Epithelial cell of esophagus (primary cell): ENCODE measurements at regions not wholly inside any gene's neighbourhood (a gene's known extent, or its start where the extent isn't known, plus 50 kb on each side); places are given as distances from the start of the nearest gene placed in this dataset.
"Not testable (repeated sequence)": the region's sequence is repeated elsewhere in the genome, so short reads cannot be mapped to it uniquely, and the experiment has no call there.

ENCODE experiments used
- DNase-seq: peaks from one replicate; pipeline ENCODE4 v3.0.0; 2010; ENCODE audit warnings: low read depth
- H3K4me3 ChIP-seq: 2 replicates; pipeline ENCODE4 v1.5.1; 2011; ENCODE audit warnings: mild to moderate bottlenecking, low read length, control low read depth
- TF ChIP-seq, protein P1 (sequence below): IDR thresholded peaks from 2 replicates; pipeline ENCODE4 v1.5.1; 2011; ENCODE audit warnings: low read depth, mild to moderate bottlenecking, low read length, control low read depth, inconsistent platforms; ENCODE audit not compliant: insufficient read depth; ENCODE audit errors: missing control alignments

DNA sequence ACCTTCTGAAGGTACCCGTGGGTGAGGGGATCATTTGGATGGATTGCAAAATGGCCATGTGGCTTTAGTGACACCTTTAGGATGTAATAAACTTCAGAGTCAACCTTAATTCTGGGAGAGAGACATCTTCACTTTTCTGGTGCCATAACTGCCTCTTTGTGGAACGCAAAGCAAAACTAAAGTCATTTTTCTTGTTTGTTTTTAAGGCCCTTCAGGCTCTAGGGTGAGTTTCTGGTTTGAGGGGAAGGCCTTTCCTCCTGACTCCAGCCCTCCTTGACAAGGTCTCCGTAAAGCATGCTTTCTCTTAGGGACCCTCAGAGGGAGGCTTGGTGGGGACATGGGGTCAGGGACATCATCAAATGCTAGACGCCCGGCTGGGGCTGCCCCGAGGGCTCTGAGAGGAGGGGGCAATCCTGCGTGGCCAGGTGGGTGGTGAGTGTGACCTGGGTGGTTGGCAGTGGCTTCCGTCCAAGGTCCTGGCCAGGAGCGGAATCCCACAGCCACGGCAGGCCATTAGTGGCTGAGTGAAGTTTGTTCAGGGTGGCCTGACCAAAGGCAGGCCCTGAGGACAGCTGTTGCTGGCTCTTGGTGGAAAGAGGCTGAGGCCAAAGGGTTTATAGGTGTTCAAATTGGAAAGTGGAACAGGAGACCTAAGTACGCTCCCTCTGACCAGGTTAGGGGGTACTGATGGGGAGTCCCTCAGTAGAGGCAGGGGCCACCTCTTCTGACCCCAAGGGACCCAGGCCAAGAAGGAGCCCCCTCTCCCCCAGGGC lies 112.2 kb downstream of the METRNL start:
- no peak for DNase-seq
- TF ChIP-seq, protein P1, sequence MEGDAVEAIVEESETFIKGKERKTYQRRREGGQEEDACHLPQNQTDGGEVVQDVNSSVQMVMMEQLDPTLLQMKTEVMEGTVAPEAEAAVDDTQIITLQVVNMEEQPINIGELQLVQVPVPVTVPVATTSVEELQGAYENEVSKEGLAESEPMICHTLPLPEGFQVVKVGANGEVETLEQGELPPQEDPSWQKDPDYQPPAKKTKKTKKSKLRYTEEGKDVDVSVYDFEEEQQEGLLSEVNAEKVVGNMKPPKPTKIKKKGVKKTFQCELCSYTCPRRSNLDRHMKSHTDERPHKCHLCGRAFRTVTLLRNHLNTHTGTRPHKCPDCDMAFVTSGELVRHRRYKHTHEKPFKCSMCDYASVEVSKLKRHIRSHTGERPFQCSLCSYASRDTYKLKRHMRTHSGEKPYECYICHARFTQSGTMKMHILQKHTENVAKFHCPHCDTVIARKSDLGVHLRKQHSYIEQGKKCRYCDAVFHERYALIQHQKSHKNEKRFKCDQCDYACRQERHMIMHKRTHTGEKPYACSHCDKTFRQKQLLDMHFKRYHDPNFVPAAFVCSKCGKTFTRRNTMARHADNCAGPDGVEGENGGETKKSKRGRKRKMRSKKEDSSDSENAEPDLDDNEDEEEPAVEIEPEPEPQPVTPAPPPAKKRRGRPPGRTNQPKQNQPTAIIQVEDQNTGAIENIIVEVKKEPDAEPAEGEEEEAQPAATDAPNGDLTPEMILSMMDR, result no peak

DNA sequence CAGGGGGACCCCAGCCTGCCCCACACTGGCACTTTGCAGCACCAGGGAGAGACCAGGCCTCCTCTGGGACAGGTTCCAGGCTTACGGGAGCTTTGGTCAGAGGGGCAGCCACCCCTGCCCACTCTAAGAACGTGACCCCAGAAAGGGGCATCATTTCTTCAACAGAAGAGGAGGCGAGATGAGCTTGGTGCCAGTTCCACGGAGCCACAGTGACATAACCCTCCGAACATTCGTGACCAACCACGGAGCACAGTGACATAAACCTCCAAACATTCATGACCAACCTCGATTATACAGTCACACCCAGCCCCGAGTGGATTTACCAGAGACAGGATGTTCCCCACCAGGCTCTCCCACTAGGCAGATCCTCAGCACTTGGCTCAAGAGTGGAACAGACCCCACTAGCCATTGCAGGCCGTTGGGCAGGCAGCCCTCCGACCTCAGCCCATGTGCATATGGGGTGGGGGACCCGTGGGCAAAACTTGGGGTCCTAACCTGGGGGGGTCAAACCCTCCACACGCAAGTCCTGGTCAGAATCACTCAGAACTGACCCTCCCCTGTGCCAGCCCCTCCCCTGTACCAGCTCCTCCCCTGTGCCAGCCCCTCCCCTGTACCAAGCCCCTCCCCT lies 112.9 kb downstream of the METRNL start:
- TF ChIP-seq, protein P1, result no peak
- no peak overlapping the region for H3K4me3 ChIP-seq
- no peak for DNase-seq

More for the DNA sequence above, 112.2 kb downstream of the METRNL start:
- H3K4me3 ChIP-seq, result no peak overlapping the region

DNA sequence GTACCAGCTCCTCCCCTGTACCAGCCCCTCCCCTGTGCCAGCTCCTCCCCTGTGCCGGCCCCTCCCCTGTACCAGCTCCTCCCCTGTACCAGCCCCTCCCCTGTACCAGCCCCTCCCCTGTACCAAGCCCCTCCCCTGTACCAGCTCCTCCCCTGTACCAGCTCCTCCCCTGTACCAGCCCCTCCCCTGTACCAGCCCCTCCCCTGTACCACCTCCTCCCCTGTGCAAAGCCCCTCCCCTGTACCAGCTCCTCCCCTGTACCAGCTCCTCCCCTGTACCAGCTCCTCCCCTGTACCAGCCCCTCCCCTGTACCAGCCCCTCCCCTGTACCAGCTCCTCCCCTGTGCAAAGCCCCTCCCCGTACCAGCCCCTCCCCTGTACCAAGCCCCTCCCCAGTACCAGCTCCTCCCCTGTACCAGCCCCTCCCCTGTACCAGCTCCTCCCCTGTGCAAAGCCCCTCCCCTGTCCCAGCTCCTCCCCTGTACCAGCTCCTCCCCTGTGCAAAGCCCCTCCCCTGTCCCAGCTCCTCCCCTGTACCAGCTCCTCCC lies 113.5 kb downstream of the METRNL start:
- H3K4me3 ChIP-seq, DNase-seq: not testable (repeated sequence)

DNA sequence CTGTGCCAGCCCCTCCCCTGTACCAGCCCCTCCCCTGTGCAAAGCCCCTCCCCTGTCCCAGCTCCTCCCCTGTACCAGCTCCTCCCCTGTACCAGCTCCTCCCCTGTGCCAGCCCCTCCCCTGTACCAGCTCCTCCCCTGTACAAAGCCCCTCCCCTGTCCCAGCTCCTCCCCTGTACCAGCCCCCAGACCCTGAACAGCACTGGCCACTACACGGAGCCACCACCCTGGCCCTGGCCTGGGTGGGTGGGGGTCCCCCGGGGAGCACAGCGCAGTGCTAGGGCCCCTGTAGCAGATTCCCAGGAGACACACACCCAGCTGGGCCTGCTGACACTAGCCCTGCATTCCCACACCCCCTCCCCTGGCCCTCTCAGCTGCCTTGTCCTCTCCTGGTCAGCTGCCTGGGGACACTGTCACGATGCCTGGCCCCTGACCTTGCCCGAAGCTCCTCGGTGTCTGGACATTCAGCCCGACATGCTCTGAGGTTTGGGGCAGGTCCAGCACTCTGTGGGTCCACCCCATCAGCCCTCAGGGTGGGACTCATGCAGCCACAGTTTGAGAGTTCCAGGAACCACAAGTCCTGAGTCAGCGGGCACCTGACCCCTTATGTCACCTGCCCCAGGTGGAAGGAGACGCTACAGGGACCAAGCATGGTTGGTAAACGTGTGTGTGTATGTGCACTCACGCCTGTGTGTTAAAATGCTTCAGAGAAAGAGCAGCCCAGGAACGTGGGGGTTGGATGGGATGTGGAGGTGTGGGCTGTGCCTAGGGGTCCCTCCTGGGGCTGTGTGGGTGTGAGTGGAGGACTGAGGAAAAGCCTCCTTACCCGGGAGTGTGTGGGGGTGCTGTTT lies 114.2 kb downstream of the METRNL start:
- no peak overlapping the region for H3K4me3 ChIP-seq
- DNase-seq, result no peak
- TF ChIP-seq, protein P1, result no peak

DNA sequence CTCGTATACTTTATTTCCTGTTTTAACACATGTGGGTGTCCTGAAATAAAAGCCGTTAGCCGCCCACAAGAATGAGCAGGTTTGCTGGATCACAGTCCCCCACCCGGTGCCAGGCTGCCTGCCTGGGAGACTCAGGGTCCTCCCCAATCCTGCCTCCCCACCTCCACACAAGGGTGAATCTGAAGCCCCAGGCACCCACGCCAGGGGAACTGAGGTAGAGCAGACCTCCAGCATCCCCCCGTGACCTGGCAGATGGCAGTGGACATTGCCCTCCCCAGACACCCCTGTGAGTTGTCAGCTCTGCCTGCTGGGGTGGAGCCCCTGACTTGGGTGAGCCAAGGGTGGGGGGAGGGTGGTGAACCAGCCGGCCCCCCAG lies 114.8 kb downstream of the METRNL start:
- H3K4me3 ChIP-seq, result no peak overlapping the region
- TF ChIP-seq, protein P1, result no peak
- DNase-seq, result no peak

DNA sequence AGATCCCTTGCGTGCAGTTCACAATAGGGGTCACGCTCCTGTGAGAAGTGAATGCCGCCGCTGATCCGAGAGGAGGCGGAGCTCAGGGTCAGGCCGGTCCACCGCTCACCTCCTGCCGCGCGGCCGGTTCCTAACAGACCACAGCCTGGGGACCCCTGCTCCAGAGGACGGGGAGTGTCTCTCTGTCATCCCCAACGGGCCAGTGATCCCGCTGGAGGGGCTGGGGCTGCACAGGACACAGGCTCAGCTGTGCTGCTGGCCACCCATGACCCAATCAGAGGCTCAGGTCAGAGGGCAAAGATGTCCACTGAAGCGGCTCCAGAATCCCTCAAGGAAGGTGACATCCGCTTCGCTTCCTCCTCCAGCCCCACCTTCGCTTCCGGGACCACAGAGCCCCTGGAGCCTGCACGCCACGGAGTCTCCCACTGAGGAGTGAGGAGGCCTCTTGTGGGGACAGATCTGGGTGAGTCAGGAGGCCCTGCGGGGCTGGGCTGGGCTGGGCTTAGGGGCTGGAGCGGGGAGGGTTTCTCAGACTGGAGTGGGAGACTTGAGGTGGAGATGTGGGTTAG lies 115.4 kb downstream of the METRNL start:
- H3K4me3 ChIP-seq, result no peak overlapping the region
- DNase-seq, result no peak
- TF ChIP-seq, protein P1, result no peak
